GM23338 (cell line): ENCODE measurements at regions not wholly inside any gene's neighbourhood (a gene's known extent, or its start where the extent isn't known, plus 50 kb on each side); places are given as distances from the start of the nearest gene placed in this dataset.
A peak's percentile ranks its signal among the peaks of the same experiment; 100 is the strongest.

Experiments
- ATAC-seq: fragments of 200-7000 bp; cut with Tn5 transposase; 3 replicates; pipeline ENCODE4 v1.9.1; 2020
- DNase-seq: peaks from one replicate; pipeline ENCODE4 v3.0.0-alpha.2; 2015; ENCODE audit warnings: low spot score
- H2AFZ ChIP-seq: fragments of 200-600 bp; sonication (generic); 2 replicates; pipeline ENCODE4 v1.8.0; 2016; ENCODE audit warnings: antibody characterized with exemption, mild to moderate bottlenecking, moderate library complexity
- H3F3A ChIP-seq: fragments of 200-600 bp; sonication (generic); replicated peaks from 2 replicates; pipeline ENCODE4 v1.8.0; 2017; ENCODE audit warnings: antibody characterized with exemption, mixed run types, low read depth
- H3K27ac ChIP-seq: fragments of 200-600 bp; sonication (generic); 2 replicates; pipeline ENCODE4 v1.6.1; 2016; ENCODE audit warnings: low read depth
- H3K27me3 ChIP-seq: fragments of 200-600 bp; sonication (generic); 2 replicates; pipeline ENCODE4 v1.8.0; 2016; ENCODE audit warnings: mild to moderate bottlenecking, mixed run types, moderate library complexity; ENCODE audit not compliant: insufficient read depth
- H3K36me3 ChIP-seq: fragments of 200-600 bp; sonication (generic); 2 replicates; pipeline ENCODE4 v1.8.0; 2016; ENCODE audit warnings: mild to moderate bottlenecking; ENCODE audit not compliant: insufficient read depth
- H3K4me1 ChIP-seq: fragments of 200-600 bp; sonication (generic); 2 replicates; pipeline ENCODE4 v1.8.0; 2016; ENCODE audit warnings: mild to moderate bottlenecking, moderate library complexity; ENCODE audit not compliant: insufficient read depth
- H3K4me2 ChIP-seq: fragments of 200-600 bp; sonication (generic); 2 replicates; pipeline ENCODE4 v1.7.1; 2017; ENCODE audit warnings: mixed run types
- H3K4me3 ChIP-seq: fragments of 200-600 bp; sonication (generic); 2 replicates; pipeline ENCODE4 v1.6.1; 2016; ENCODE audit warnings: mixed run types
- H3K79me2 ChIP-seq: fragments of 200-600 bp; sonication (generic); replicated peaks from 2 replicates; pipeline ENCODE4 v1.8.0; 2017; ENCODE audit warnings: mild to moderate bottlenecking; ENCODE audit not compliant: insufficient read depth
- H3K9me2 ChIP-seq: fragments of 200-600 bp; sonication (generic); 2 replicates; pipeline ENCODE4 v1.8.0; 2017; ENCODE audit not compliant: insufficient read depth
- H4K20me1 ChIP-seq: fragments of 200-600 bp; sonication (generic); replicated peaks from 2 replicates; pipeline ENCODE4 v1.8.0; 2017; ENCODE audit warnings: mild to moderate bottlenecking; ENCODE audit not compliant: insufficient read depth
- H3K27ac Mint-ChIP-seq: 2 replicates; pipeline ENCODE4 v1.8.0; 2020; ENCODE audit warnings: inconsistent platforms, mild to moderate bottlenecking, moderate library complexity, mixed read lengths
- H3K27me3 Mint-ChIP-seq: 3 replicates; pipeline ENCODE4 v1.8.0; 2022; ENCODE audit warnings: low read depth, mild to moderate bottlenecking, moderate library complexity, mixed read lengths, inconsistent platforms; ENCODE audit not compliant: insufficient read depth, poor library complexity
- H3K36me3 Mint-ChIP-seq: 3 replicates; pipeline ENCODE4 v1.8.0; 2021; ENCODE audit warnings: low read depth, mild to moderate bottlenecking, inconsistent platforms, moderate library complexity, mixed read lengths
- H3K4me1 Mint-ChIP-seq: 3 replicates; pipeline ENCODE4 v1.8.0; 2020; ENCODE audit warnings: mild to moderate bottlenecking, inconsistent platforms, mixed read lengths
- H3K4me3 Mint-ChIP-seq: 3 replicates; pipeline ENCODE4 v1.8.0; 2021; ENCODE audit warnings: moderate library complexity, mild to moderate bottlenecking, inconsistent platforms, mixed read lengths
- H3K9me3 Mint-ChIP-seq: 3 replicates; pipeline ENCODE4 v1.8.0; 2020; ENCODE audit warnings: moderate library complexity, mild to moderate bottlenecking, inconsistent platforms, mixed read lengths
- CREB1 ChIP-seq: fragments of 250-450 bp; sonication (Bioruptor Pico); IDR thresholded peaks from 2 replicates; pipeline ENCODE4 v1.5.0; 2020; ENCODE audit warnings: low read depth, mild to moderate bottlenecking, moderate library complexity
- CTCF ChIP-seq, 2 experiments: fragments of 200-600 bp in 1 of 2; sonication (generic) in 1 of 2; conservative IDR thresholded peaks; 2 replicates each; pipeline versions ENCODE4 v1.5.1 to v1.6.1; 2016 to 2017; ENCODE audit warnings: antibody characterized with exemption in 2 of 2, low read depth in 2 of 2, mild to moderate bottlenecking in 2 of 2, moderate library complexity in 1 of 2
- ETS1 ChIP-seq: IDR thresholded peaks from 2 replicates; pipeline ENCODE4 v1.6.1; 2016; ENCODE audit warnings: antibody characterized with exemption
- EZH2phosphoT487 ChIP-seq: fragments of 200-600 bp; sonication (generic); IDR thresholded peaks from one replicate; pipeline ENCODE4 v1.8.1; 2018; ENCODE audit warnings: antibody characterized with exemption; ENCODE audit not compliant: unreplicated experiment
- JUNB ChIP-seq: IDR thresholded peaks from one replicate; pipeline ENCODE4 v1.6.1; 2016; ENCODE audit warnings: antibody characterized with exemption; ENCODE audit not compliant: unreplicated experiment
- POLR2AphosphoS5 ChIP-seq: IDR thresholded peaks from 2 replicates; pipeline ENCODE4 v1.6.1; 2016; ENCODE audit warnings: antibody characterized with exemption, low read depth
- STAT1 ChIP-seq: IDR thresholded peaks from one replicate; pipeline ENCODE4 v1.6.1; 2016; ENCODE audit warnings: antibody characterized with exemption; ENCODE audit not compliant: unreplicated experiment
- ZNF114 ChIP-seq: fragments of 250-450 bp; sonication (Bioruptor Pico); IDR thresholded peaks from 2 replicates; pipeline ENCODE4 v1.5.0; 2020; ENCODE audit warnings: mild to moderate bottlenecking, moderate library complexity
- ZNF331 ChIP-seq: fragments of 250-450 bp; sonication (Bioruptor Pico); IDR thresholded peaks from 2 replicates; pipeline ENCODE4 v1.5.0; 2020; ENCODE audit warnings: low read depth, mild to moderate bottlenecking, moderate library complexity
- TF ChIP-seq, protein P1 (sequence below): fragments of 250-450 bp; sonication (Bioruptor Pico); IDR thresholded peaks from 2 replicates; pipeline ENCODE4 v1.5.0; 2020; ENCODE audit warnings: mild to moderate bottlenecking, moderate library complexity
- TF ChIP-seq, protein P2 (sequence below): IDR thresholded peaks from one replicate; pipeline ENCODE4 v1.6.1; 2018; ENCODE audit warnings: antibody characterized with exemption; ENCODE audit not compliant: unreplicated experiment

DNA sequence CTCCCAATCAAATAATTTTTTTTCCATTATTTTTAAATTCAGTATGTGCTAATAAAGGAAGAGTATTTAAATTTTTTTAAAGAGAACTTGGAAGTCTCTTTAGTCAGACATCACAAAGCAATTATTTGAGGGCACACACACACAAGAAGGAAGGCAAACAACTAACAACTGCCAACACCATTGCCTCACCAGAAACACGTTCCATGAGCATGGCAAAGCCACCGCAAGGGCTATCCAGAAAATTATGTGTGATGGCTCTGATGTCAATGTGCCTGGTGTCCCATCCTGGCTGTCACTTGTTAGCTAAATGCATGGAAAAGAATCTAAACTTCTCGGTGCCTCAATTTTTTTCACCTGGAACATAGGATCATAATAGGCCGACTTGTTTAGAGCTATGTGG is 262.9 kb downstream of the SEC16B start (continued):
- TF ChIP-seq, protein P1, sequence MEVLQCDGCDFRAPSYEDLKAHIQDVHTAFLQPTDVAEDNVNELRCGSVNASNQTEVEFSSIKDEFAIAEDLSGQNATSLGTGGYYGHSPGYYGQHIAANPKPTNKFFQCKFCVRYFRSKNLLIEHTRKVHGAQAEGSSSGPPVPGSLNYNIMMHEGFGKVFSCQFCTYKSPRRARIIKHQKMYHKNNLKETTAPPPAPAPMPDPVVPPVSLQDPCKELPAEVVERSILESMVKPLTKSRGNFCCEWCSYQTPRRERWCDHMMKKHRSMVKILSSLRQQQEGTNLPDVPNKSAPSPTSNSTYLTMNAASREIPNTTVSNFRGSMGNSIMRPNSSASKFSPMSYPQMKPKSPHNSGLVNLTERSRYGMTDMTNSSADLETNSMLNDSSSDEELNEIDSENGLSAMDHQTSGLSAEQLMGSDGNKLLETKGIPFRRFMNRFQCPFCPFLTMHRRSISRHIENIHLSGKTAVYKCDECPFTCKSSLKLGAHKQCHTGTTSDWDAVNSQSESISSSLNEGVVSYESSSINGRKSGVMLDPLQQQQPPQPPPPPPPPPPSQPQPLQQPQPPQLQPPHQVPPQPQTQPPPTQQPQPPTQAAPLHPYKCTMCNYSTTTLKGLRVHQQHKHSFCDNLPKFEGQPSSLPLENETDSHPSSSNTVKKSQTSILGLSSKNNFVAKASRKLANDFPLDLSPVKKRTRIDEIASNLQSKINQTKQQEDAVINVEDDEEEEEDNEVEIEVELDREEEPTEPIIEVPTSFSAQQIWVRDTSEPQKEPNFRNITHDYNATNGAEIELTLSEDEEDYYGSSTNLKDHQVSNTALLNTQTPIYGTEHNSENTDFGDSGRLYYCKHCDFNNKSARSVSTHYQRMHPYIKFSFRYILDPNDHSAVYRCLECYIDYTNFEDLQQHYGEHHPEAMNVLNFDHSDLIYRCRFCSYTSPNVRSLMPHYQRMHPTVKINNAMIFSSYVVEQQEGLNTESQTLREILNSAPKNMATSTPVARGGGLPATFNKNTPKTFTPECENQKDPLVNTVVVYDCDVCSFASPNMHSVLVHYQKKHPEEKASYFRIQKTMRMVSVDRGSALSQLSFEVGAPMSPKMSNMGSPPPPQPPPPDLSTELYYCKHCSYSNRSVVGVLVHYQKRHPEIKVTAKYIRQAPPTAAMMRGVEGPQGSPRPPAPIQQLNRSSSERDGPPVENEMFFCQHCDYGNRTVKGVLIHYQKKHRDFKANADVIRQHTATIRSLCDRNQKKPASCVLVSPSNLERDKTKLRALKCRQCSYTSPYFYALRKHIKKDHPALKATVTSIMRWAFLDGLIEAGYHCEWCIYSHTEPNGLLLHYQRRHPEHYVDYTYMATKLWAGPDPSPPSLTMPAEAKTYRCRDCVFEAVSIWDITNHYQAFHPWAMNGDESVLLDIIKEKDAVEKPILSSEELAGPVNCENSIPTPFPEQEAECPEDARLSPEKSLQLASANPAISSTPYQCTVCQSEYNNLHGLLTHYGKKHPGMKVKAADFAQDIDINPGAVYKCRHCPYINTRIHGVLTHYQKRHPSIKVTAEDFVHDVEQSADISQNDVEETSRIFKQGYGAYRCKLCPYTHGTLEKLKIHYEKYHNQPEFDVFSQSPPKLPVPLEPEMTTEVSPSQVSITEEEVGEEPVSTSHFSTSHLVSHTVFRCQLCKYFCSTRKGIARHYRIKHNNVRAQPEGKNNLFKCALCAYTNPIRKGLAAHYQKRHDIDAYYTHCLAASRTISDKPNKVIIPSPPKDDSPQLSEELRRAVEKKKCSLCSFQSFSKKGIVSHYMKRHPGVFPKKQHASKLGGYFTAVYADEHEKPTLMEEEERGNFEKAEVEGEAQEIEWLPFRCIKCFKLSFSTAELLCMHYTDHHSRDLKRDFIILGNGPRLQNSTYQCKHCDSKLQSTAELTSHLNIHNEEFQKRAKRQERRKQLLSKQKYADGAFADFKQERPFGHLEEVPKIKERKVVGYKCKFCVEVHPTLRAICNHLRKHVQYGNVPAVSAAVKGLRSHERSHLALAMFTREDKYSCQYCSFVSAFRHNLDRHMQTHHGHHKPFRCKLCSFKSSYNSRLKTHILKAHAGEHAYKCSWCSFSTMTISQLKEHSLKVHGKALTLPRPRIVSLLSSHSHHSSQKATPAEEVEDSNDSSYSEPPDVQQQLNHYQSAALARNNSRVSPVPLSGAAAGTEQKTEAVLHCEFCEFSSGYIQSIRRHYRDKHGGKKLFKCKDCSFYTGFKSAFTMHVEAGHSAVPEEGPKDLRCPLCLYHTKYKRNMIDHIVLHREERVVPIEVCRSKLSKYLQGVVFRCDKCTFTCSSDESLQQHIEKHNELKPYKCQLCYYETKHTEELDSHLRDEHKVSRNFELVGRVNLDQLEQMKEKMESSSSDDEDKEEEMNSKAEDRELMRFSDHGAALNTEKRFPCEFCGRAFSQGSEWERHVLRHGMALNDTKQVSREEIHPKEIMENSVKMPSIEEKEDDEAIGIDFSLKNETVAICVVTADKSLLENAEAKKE (CRISPR knock-in tag) = no peak
- TF ChIP-seq POLR2AphosphoS5 = no peak

DNA sequence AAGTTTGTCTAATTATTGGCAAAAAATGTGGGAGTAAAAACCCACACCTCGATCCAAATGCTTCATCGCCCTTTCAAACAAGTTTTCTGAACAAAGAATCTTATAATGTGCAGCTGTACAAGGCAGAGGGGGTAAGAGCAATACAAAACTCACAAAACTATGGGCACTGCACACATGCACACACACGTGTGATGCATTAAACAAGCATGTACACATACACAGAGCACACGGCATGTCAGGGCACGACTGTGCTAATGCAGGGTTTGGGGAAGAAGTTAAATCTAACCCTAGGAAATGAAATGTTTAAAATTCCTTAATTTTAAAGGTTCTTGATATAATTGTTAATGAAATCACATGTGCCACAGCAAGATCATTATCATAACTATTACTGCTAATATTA is 264.0 kb downstream of the SEC16B start:
- Mint-ChIP-seq H3K4me1 (peaks cover 16% of the 10 kb centered on the region), H3K27me3 (peaks cover 4% of the 10 kb centered on the region), H3K9me3 (no peaks in the 10 kb centered on the region; the same call in 2 of the 3 replicates), H3K27ac (peak overlapping the region; percentile 51; the same call in 1 of the 2 replicates), H3K36me3 (no peaks in the 10 kb centered on the region), H3K4me3 (peak overlapping the region; percentile 4; the same call in 1 of the 3 replicates)
- no peaks in the 10 kb centered on the region for H3K36me3 ChIP-seq
- peak overlapping the region; percentile 23 for H3K4me2 ChIP-seq
- H3K4me1 ChIP-seq = peaks cover 12% of the 10 kb centered on the region; the same call in 1 of the 2 replicates
- H3K27me3 ChIP-seq = no peaks in the 10 kb centered on the region
- no peak for TF ChIP-seq ETS1
- no peak for TF ChIP-seq JUNB
- no peak for TF ChIP-seq ZNF114
- no peak for TF ChIP-seq CTCF (conservative IDR thresholded peaks at IDR 0.05; ENCODE audit: low read depth in 2 of 2)
- TF ChIP-seq, protein P2, sequence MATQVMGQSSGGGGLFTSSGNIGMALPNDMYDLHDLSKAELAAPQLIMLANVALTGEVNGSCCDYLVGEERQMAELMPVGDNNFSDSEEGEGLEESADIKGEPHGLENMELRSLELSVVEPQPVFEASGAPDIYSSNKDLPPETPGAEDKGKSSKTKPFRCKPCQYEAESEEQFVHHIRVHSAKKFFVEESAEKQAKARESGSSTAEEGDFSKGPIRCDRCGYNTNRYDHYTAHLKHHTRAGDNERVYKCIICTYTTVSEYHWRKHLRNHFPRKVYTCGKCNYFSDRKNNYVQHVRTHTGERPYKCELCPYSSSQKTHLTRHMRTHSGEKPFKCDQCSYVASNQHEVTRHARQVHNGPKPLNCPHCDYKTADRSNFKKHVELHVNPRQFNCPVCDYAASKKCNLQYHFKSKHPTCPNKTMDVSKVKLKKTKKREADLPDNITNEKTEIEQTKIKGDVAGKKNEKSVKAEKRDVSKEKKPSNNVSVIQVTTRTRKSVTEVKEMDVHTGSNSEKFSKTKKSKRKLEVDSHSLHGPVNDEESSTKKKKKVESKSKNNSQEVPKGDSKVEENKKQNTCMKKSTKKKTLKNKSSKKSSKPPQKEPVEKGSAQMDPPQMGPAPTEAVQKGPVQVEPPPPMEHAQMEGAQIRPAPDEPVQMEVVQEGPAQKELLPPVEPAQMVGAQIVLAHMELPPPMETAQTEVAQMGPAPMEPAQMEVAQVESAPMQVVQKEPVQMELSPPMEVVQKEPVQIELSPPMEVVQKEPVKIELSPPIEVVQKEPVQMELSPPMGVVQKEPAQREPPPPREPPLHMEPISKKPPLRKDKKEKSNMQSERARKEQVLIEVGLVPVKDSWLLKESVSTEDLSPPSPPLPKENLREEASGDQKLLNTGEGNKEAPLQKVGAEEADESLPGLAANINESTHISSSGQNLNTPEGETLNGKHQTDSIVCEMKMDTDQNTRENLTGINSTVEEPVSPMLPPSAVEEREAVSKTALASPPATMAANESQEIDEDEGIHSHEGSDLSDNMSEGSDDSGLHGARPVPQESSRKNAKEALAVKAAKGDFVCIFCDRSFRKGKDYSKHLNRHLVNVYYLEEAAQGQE = no peak
- TF ChIP-seq ZNF331 (CRISPR knock-in tag) = no peak
- no peak for TF ChIP-seq EZH2phosphoT487
- TF ChIP-seq STAT1 = no peak
- TF ChIP-seq CREB1 (CRISPR knock-in tag) = no peak
- TF ChIP-seq POLR2AphosphoS5 = no peak
- no peaks in the 10 kb centered on the region for H3F3A ChIP-seq
- H2AFZ ChIP-seq = no peak overlapping the region
- DNase-seq (no peak), ATAC-seq (peak; percentile 49; the same call in 2 of the 3 replicates)
- H3K79me2 ChIP-seq = no peaks in the 10 kb centered on the region
- no peaks in the 10 kb centered on the region for H4K20me1 ChIP-seq
- H3K27ac ChIP-seq = no peak overlapping the region
- no peak overlapping the region for H3K4me3 ChIP-seq
- no peaks in the 10 kb centered on the region; the same call in none of the 2 replicates for H3K9me2 ChIP-seq
